BLaER1 (cell line): ENCODE measurements at regions not wholly inside any gene's neighbourhood (a gene's known extent, or its start where the extent isn't known, plus 50 kb on each side); places are given as distances from the start of the nearest gene placed in this dataset.
"Not testable (repeated sequence)": the region's sequence is repeated elsewhere in the genome, so short reads cannot be mapped to it uniquely, and the experiment has no call there.

Source experiments
- H3K27ac ChIP-seq: shearing (Covaris generic); formaldehyde crosslinking; 2 replicates; pipeline ENCODE4 v1.8.1; 2022
- H3K27me3 ChIP-seq: shearing (Covaris generic); formaldehyde crosslinking; 2 replicates; pipeline ENCODE4 v1.8.1; 2022
- H3K36me3 ChIP-seq: shearing (Covaris generic); formaldehyde crosslinking; 2 replicates; pipeline ENCODE4 v1.8.1; 2022
- H3K4me1 ChIP-seq: shearing (Covaris generic); formaldehyde crosslinking; 2 replicates; pipeline ENCODE4 v1.8.1; 2022
- H3K4me2 ChIP-seq: shearing (Covaris generic); formaldehyde crosslinking; 2 replicates; pipeline ENCODE4 v1.8.1; 2022
- H3K4me3 ChIP-seq: shearing (Covaris generic); formaldehyde crosslinking; 2 replicates; pipeline ENCODE4 v1.8.1; 2022
- H3K9ac ChIP-seq: shearing (Covaris generic); formaldehyde crosslinking; 2 replicates; pipeline ENCODE4 v1.8.1; 2022
- H3K9me3 ChIP-seq: shearing (Covaris generic); formaldehyde crosslinking; 2 replicates; pipeline ENCODE4 v1.8.1; 2022
- H4K20me1 ChIP-seq: shearing (Covaris generic); formaldehyde crosslinking; 2 replicates; pipeline ENCODE4 v1.8.1; 2022
- Cebpa-rat ChIP-seq: shearing (Covaris generic); IDR thresholded peaks from 2 replicates; pipeline ENCODE4 v1.8.1; 2022

GRCh38 chr4:60721685-60722084 is 478.4 kb upstream of the ADGRL3 start:
- Histone ChIP-seq H4K20me1 (no peaks in the 10 kb centered on the region), H3K9me3 (no peaks in the 10 kb centered on the region), H3K27me3 (no peaks in the 10 kb centered on the region), H3K4me1 (no peaks in the 10 kb centered on the region), H3K4me2 (no peak overlapping the region), H3K9ac (no peak overlapping the region), H3K27ac (no peak overlapping the region), H3K4me3 (no peak overlapping the region), H3K36me3 (no peaks in the 10 kb centered on the region)
- TF ChIP-seq Cebpa-rat, result no peak

- no peak for TF ChIP-seq Cebpa-rat
- H3K4me3 ChIP-seq, result no peak overlapping the region
- H3K27ac ChIP-seq, result no peak overlapping the region
- H3K27me3 ChIP-seq, result no peaks in the 10 kb centered on the region
- H3K9ac ChIP-seq, result no peak overlapping the region
- H4K20me1 ChIP-seq, result no peaks in the 10 kb centered on the region
- H3K4me1 ChIP-seq, result no peaks in the 10 kb centered on the region
- H3K9me3 ChIP-seq, result no peaks in the 10 kb centered on the region
- no peaks in the 10 kb centered on the region for H3K36me3 ChIP-seq
- no peak overlapping the region for H3K4me2 ChIP-seq
Observed at GRCh38 chr4:60723796-60724195, 476.3 kb upstream of the ADGRL3 start.

GRCh38 chr4:60724623-60725022 is 475.5 kb upstream of the ADGRL3 start:
- no peak overlapping the region for H3K4me3 ChIP-seq
- no peak overlapping the region for H3K9ac ChIP-seq
- H3K4me2 ChIP-seq, result no peak overlapping the region
- no peak overlapping the region for H3K27ac ChIP-seq
- no peaks in the 10 kb centered on the region for H3K36me3 ChIP-seq
- no peaks in the 10 kb centered on the region for H4K20me1 ChIP-seq
- no peaks in the 10 kb centered on the region for H3K27me3 ChIP-seq
- no peaks in the 10 kb centered on the region for H3K9me3 ChIP-seq
- no peaks in the 10 kb centered on the region for H3K4me1 ChIP-seq
- no peak for TF ChIP-seq Cebpa-rat

GRCh38 chr4:60726779-60727178 is 473.3 kb upstream of the ADGRL3 start:
- H3K36me3 ChIP-seq, result no peaks in the 10 kb centered on the region
- H3K9me3 ChIP-seq, result no peaks in the 10 kb centered on the region
- H4K20me1 ChIP-seq, result no peaks in the 10 kb centered on the region
- no peak overlapping the region for H3K4me2 ChIP-seq
- TF ChIP-seq Cebpa-rat, result no peak
- no peaks in the 10 kb centered on the region for H3K27me3 ChIP-seq
- no peak overlapping the region for H3K9ac ChIP-seq
- H3K27ac ChIP-seq, result no peak overlapping the region
- no peak overlapping the region for H3K4me3 ChIP-seq
- H3K4me1 ChIP-seq, result no peaks in the 10 kb centered on the region

DNA sequence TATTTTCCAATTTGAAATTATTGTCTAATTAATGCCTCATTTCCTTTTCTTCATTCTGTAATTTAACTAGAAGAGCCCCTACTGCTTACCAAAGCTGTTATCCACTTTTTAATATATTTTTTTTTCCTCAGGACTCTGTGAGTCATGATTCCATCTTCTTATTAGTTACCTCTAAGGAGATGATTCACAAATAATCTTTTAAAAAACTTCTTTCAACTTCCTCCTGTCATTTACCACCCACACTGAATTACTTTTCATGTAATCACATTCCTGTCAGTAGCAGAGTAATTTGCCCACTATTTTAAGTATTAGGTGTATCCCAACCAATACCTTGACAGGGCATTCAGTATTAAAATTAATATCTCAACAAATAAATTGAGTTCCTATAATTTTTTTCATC is 470.9 kb upstream of the ADGRL3 start:
- TF ChIP-seq Cebpa-rat, result no peak
- no peaks in the 10 kb centered on the region for H3K9me3 ChIP-seq
- no peaks in the 10 kb centered on the region for H3K36me3 ChIP-seq
- H3K4me2 ChIP-seq, result no peak overlapping the region
- no peak overlapping the region for H3K9ac ChIP-seq
- H4K20me1 ChIP-seq, result no peaks in the 10 kb centered on the region
- H3K4me3 ChIP-seq, result no peak overlapping the region
- no peaks in the 10 kb centered on the region for H3K27me3 ChIP-seq
- H3K27ac ChIP-seq, result no peak overlapping the region
- no peaks in the 10 kb centered on the region for H3K4me1 ChIP-seq

DNA sequence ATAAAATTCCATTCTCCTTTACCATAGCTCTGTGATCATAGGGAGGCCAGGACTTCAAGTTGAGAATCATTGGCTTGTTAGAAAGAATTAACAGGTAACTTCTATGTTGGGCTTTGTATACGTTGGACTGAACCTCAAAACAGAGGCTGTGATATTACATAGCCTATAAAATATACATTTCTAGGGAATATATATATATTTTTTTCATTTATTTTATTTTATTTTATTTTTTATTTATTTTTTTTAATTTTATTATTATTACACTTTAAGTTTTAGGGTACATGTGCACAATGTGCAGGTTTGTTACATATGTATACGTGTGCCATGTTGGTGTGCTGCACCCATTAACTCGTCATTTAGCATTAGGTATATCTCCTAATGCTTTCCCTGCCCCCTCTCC is 470.4 kb upstream of the ADGRL3 start:
- H3K27me3 ChIP-seq, H3K27ac ChIP-seq, H3K4me2 ChIP-seq, H3K9ac ChIP-seq, H3K4me3 ChIP-seq, H3K36me3 ChIP-seq, H3K4me1 ChIP-seq, H4K20me1 ChIP-seq, H3K9me3 ChIP-seq: not testable (repeated sequence)

DNA sequence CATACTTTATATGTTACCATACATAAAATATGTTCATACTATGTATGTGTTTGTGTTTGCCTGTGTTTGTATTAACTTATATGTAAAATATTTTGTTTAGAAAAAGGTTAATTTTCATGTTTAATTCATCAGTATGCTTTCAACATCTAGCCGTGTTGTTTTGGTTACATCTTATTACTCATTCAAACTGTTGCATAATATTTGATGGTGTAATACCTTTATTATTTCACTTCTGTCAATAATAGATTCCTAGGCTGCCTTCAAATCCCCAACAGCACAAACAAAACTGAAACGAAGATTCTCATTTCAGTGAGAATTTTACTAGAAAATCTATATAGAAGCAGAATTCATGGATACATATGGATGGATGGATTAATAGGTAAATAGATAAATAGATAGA is 462.3 kb upstream of the ADGRL3 start:
- H3K4me1 ChIP-seq, result no peaks in the 10 kb centered on the region
- no peak overlapping the region for H3K4me2 ChIP-seq
- H3K27ac ChIP-seq, result no peak overlapping the region
- H3K27me3 ChIP-seq, result no peaks in the 10 kb centered on the region
- H4K20me1 ChIP-seq, result no peaks in the 10 kb centered on the region
- no peaks in the 10 kb centered on the region for H3K36me3 ChIP-seq
- TF ChIP-seq Cebpa-rat, result no peak
- no peak overlapping the region for H3K9ac ChIP-seq
- H3K4me3 ChIP-seq, result no peak overlapping the region
- H3K9me3 ChIP-seq, result no peaks in the 10 kb centered on the region

GRCh38 chr4:60743654-60744053 is 456.5 kb upstream of the ADGRL3 start:
- no peaks in the 10 kb centered on the region for H4K20me1 ChIP-seq
- H3K9ac ChIP-seq, result no peak overlapping the region
- no peak overlapping the region for H3K4me3 ChIP-seq
- no peak overlapping the region for H3K27ac ChIP-seq
- no peaks in the 10 kb centered on the region for H3K36me3 ChIP-seq
- TF ChIP-seq Cebpa-rat, result no peak
- H3K4me2 ChIP-seq, result no peak overlapping the region
- no peaks in the 10 kb centered on the region for H3K9me3 ChIP-seq
- no peaks in the 10 kb centered on the region for H3K27me3 ChIP-seq
- H3K4me1 ChIP-seq, result no peaks in the 10 kb centered on the region

DNA sequence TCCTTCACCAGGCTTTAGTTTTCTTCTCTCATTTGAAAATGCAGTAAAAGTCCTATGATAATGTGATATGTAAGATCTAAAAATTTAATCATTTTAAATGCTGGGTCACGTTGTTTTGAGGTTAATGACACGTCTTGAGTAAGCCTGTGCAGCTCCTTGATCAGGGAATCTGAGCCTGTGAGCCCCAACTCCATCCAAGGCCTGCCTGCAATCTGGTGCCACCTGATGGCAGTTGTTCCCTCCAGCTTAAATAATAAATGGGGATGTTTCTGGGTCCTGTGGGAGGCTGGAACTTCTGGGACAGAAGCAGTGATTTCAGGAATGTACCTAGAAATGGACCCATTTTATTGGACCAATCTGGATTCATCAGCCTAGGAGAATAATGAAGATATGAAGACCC is 455.4 kb upstream of the ADGRL3 start:
- Histone ChIP-seq H3K27me3 (no peaks in the 10 kb centered on the region), H3K9me3 (no peaks in the 10 kb centered on the region), H3K36me3 (no peaks in the 10 kb centered on the region), H4K20me1 (no peaks in the 10 kb centered on the region), H3K4me2 (no peak overlapping the region), H3K27ac (no peak overlapping the region), H3K4me1 (no peaks in the 10 kb centered on the region), H3K4me3 (no peak overlapping the region), H3K9ac (no peak overlapping the region)
- TF ChIP-seq Cebpa-rat, result no peak

DNA sequence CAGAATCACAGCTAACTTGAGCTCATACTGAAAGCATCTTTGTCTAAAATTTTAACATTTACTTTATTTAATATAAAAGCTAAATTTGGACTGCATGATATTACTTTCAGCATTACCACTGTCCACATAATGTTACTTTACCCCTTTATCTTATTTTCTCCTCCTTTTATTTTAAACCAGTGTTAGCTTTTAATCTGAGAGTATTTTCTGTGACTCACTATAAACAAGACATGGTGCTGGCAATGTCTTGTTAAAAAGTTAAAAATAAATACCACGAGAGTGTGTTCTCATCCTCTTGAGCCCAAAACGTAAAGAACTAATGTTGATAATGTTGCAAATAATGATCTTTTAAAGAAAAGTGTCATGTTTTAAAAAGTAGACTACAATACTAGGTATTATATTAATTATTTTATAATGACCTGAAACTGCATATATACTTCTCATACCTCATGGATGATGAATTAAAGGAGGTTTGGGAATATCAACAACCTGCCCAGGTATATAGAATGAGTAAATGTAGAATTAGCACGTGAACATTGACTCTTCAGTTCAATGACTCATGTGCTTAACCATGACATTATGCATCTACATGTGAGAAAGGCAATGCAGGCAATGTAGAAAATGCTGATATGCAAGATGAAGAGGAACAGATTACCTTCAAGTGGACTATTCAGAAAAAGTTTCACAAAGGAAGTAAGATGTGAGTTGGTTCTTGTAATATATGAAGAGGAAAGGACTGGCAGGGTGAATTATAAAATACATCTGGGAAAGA is 454.1 kb upstream of the ADGRL3 start:
- no peak for TF ChIP-seq Cebpa-rat
- Histone ChIP-seq H3K4me3 (no peak overlapping the region), H4K20me1 (no peaks in the 10 kb centered on the region), H3K9ac (no peak overlapping the region), H3K27me3 (no peaks in the 10 kb centered on the region), H3K4me1 (no peaks in the 10 kb centered on the region), H3K4me2 (no peak overlapping the region), H3K9me3 (no peaks in the 10 kb centered on the region), H3K36me3 (no peaks in the 10 kb centered on the region), H3K27ac (no peak overlapping the region)

- Histone ChIP-seq H3K9me3 (no peaks in the 10 kb centered on the region), H3K9ac (no peak overlapping the region), H3K4me1 (no peaks in the 10 kb centered on the region), H3K36me3 (no peaks in the 10 kb centered on the region), H3K27ac (no peak overlapping the region), H3K4me3 (no peak overlapping the region), H3K4me2 (no peak overlapping the region), H3K27me3 (no peaks in the 10 kb centered on the region), H4K20me1 (no peaks in the 10 kb centered on the region)
- TF ChIP-seq Cebpa-rat, result peak; percentile 32; the same call in 1 of the 2 replicates
Observed at GRCh38 chr4:60750962-60751361, 449.2 kb upstream of the ADGRL3 start.
